Right lobe of liver (tissue), 4 donors: ENCODE measurements at regions not wholly inside any gene's neighbourhood (a gene's known extent, or its start where the extent isn't known, plus 50 kb on each side); places are given as distances from the start of the nearest gene placed in this dataset.

ENCODE experiments used
- CTCF ChIP-seq, 4 donors: fragments of 200-600 bp in 3 of 4; fragments of 450-650 bp in 1 of 4; IDR thresholded peaks; one replicate each; pipeline versions ENCODE4 v1.5.1 to v1.8.0; 2016 to 2022; ENCODE audit warnings: antibody characterized with exemption in 4 of 4, mild to moderate bottlenecking in 2 of 4
- POLR2A ChIP-seq: fragments of 450-650 bp; IDR thresholded peaks from one replicate; pipeline ENCODE4 v1.6.1; 2017; ENCODE audit warnings: antibody characterized with exemption, mild to moderate bottlenecking
- donor health status: DM: no; HTN: no; CAD: no.
- donor health status: DM: no; HTN: no; CAD: no.
- donor health status: DM: no; HTN: yes; CAD: no.

GRCh38 chr3:59407425-59407824 is 357.6 kb upstream of the CFAP20DC start:
- TF ChIP-seq CTCF (IDR thresholded peaks at IDR 0.05), result no peak
- no peak for TF ChIP-seq POLR2A
